Stromal cell of bone marrow (primary cell): ENCODE measurements at regions not wholly inside any gene's neighbourhood (a gene's known extent, or its start where the extent isn't known, plus 50 kb on each side); places are given as distances from the start of the nearest gene placed in this dataset.

ENCODE experiments used
- DNase-seq: peaks from one replicate; pipeline ENCODE4 v3.0.0-alpha.2; 2012; ENCODE audit warnings: low read depth

- DNase-seq, result no peak
Measured at GRCh38 chr10:111989136-111989911, 194.2 kb downstream of the GPAM start.

- DNase-seq, result no peak
Measured at GRCh38 chr10:111990734-111991133, 192.8 kb downstream of the GPAM start.

GRCh38 chr10:111993321-111993720 lies 190.2 kb downstream of the GPAM start:
- DNase-seq, result no peak

DNA sequence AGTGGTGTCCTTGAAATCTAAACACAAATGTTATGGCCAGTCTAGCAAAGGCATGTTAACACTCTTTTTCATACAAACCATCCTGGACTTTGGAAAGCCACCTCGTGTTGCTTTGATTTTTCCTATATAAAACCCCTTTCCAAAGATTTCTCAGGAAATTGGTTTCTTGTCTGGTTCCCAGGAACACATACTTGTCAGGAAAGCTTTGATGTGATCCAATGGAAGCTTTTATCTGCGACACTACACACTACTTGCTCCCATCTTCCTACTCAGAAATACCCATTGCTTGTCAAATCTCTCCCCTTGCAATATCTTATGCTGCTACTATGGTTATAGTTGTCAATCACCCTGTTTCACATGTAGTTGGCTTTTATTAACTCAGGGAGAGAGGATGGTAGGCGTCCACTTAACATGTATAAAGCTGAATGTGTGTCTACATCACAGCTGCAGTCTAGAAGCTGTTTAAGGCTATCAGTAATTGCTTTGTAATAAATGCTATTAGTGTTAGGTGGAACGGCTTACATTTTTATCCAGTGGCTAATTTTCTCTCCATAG lies 189.6 kb downstream of the GPAM start:
- DNase-seq, result no peak

GRCh38 chr10:111996103-111996502 lies 187.5 kb downstream of the GPAM start:
- no peak for DNase-seq

- no peak for DNase-seq
Measured at GRCh38 chr10:111998728-111999127, 184.8 kb downstream of the GPAM start.

DNA sequence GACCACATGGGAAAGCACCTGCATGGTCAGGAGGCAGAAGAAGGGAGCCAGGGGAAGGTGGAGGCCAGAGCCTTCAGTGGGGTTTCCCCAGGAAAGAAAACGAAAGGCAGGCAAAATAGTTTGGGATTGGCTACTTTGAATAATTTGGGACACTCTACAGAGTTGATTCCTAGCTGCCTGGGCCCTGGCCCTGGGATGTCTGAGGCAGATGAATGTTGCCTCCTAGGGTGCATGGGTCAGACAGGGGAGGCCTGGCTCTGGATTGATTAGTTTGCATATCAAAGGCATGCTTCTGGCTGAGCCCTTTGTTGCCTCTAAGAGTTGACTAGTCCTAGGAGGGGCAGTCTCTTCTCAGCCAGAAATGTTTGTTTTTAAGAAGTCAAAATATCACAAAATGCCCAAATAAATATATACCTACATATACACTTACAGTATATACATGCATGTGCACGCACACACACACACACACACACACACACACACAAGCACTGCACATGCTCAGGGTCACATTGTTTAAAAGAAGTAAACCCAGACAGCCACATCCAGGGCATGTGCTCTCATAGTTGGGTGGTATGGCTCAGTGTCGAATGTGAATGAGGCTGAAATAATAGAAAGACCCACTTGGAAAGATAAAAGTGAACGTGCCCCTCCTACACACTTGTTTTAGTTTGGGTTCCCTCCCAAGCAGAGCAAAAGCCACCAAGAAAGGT lies 184.2 kb downstream of the GPAM start:
- no peak for DNase-seq

DNA sequence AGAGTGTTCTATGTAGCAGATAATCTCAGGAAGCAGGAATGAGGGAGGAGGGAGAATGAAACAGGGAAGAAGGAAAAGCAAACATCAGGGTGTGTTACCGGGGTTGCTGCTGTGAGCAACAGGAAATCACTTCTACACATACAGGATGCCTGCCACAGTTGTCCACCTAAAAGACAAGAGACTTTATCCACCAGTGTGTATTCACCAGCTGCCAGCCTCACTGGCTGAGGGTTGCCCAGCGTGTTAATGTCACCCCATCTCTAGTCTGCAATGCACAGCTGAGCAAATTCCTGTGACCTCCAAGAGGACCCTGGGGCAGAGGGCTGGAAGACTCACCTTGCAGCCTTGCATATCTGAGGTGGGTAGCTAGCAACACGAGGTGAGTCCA lies 183.7 kb downstream of the GPAM start:
- no peak for DNase-seq

- DNase-seq, result peak; percentile 13
Measured at GRCh38 chr10:112000466-112000865, 183.1 kb downstream of the GPAM start.

GRCh38 chr10:112002206-112002605 lies 181.4 kb downstream of the GPAM start:
- DNase-seq, result no peak

DNA sequence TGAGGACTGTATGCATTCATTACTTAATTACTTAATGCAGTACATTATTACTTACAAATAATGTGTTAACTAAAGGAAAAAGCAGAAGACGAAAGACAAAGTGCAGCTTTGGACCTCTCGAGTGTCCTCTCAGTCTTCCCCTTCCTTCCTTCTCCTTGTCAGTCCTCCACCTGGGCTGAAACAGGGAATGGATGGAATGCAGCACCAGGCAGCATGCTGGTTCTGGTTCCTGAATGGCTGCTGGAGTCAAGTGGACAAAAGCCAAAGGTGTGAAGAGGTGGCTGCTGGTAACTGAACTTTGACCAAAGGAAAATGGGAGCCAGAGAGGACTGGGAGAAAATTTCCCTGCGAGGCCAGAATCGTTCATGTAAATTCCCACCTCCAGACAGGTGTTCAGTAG lies 179.5 kb downstream of the GPAM start:
- no peak for DNase-seq

DNA sequence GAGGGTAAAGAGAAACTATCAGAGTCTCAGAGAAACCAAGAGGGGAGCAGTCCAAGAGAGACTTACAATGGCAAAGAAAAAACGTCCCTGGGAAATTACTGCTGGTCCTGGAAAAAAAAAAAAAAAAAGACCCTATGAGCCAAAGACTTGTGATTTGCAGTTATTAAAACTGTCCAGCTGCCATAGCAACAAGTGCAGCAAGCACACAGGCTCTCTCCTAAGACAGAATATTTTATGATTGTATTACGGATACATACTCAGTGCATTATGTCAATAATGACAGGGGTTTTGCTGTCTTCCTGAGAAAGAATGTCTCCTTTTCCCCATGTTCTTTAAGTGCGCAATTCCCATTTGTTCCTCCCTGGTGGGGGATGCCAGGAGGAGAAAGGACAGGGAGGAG lies 178.5 kb downstream of the GPAM start:
- no peak for DNase-seq

- DNase-seq, result no peak
Measured at GRCh38 chr10:112006407-112006806, 177.2 kb downstream of the GPAM start.

DNA sequence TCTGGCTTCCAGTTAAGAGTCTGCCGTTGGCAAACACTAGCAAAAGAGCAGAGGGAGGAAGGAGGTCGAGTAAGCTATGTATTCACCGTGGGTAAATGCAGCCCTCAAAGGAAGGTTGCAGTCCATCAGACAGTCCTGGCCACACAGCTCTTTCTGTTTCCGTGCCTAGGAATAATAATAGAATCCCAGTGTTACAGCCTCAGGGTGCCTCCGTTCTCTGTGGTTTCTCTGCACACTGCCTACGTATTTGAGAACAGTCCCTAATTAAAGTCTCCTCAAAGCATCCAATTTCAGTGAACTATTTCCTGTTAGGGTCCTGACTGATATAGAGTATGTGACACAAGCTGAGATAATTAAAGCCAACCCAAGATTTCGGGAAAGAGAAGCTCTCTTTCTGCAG lies 176.7 kb downstream of the GPAM start:
- no peak for DNase-seq

DNA sequence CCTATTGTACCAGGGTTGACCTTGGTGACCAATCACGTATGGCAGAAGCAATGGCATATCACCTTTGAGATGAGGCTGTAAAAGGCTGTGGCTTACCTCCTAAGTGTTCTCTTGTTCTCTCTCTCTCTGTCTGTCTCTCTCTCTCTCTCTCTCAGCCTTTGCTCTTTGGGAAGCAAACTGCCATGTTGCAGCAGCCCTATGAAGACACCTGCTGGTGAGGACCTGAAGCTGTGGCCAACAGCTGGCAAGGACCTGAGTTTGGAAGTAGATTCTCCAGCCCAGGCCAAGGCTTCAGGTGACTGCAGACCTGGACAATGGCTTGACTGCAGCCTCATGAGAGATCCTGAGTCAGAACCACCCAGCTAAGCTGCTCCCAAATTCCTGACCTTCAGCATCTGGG lies 161.4 kb downstream of the GPAM start:
- no peak for DNase-seq

GRCh38 chr10:112024079-112024478 lies 159.5 kb downstream of the GPAM start:
- DNase-seq, result no peak

- DNase-seq, result no peak
Measured at GRCh38 chr10:112025228-112025627, 158.3 kb downstream of the GPAM start.

GRCh38 chr10:112026438-112026837 lies 157.1 kb downstream of the GPAM start:
- DNase-seq, result no peak

GRCh38 chr10:112027731-112028280 lies 155.8 kb downstream of the GPAM start:
- DNase-seq, result no peak

GRCh38 chr10:112030431-112030830 lies 153.1 kb downstream of the GPAM start:
- no peak for DNase-seq

- no peak for DNase-seq
Measured at GRCh38 chr10:112039823-112040222, 143.7 kb downstream of the GPAM start.

- no peak for DNase-seq
Measured at GRCh38 chr10:112040696-112041095, 142.9 kb downstream of the GPAM start.

DNA sequence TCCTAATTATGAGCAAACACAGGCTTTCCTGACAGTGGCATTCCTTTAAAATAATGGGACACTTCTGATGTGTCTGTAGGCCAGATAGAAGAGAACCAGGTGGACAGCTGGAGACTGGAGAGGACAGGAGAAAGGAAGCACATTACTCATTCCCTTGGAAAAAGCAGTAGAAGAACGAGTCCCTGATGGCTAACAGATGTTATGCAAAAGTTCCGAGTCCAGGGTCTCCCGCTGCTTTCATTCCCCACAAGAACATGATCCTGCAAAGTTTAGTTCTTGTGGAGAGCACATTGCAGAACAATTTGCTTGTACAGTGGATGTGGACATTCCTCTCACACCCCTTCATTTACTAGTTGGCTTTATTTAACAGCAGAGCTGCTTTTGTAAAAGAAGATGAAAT lies 137.6 kb downstream of the GPAM start:
- no peak for DNase-seq
